Amygdala (tissue), 56 donors: ENCODE measurements at regions not wholly inside any gene's neighbourhood (a gene's known extent, or its start where the extent isn't known, plus 50 kb on each side); places are given as distances from the start of the nearest gene placed in this dataset.

Source experiments
- DNase-seq, 56 donors: peaks; one replicate each; lab custom pipeline; 2025; lab: John Stamatoyannopoulos, UW

- DNase-seq = no peak
Measured at GRCh38 chr5:76030343-76030742, 52.8 kb upstream of the SV2C start.

DNA sequence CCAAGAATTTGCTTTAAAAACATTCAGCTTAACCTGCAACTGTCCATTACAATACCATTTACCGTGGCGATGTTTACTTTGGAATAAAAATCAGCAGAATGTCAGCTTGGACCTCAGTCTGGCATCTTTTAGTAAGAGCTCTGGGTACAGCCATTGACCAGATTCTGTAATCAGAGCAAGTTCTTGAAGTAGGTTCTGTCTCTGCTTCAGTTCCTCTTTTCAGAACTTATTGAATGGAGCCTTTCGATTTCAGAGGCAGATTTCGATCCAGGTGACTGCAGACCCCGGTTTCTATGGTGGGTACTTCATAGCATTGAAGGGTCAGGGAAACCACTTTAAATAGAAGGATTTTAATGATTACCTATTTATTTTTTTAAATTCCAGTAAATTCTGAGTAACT is 53.4 kb upstream of the SV2C start:
- DNase-seq = no peak

DNA sequence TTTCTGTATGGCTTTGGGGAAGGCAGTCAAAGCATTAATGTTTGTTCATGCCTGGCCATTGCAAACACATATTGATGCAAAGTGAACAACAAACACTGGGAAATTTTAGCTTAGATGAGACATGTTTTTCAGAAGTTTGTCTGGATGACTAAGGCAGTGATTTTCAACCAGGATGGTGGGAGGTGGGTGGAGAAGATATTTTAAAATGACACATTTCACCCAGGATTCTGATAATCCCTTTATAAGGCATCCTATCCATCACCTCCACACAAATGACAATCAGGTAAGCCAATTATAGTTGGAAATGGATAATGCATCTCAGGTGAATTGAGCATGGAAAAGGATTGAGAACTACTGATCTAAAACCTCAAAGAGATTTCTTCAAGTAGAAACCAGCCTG is 57.4 kb upstream of the SV2C start:
- no peak for DNase-seq

DNA sequence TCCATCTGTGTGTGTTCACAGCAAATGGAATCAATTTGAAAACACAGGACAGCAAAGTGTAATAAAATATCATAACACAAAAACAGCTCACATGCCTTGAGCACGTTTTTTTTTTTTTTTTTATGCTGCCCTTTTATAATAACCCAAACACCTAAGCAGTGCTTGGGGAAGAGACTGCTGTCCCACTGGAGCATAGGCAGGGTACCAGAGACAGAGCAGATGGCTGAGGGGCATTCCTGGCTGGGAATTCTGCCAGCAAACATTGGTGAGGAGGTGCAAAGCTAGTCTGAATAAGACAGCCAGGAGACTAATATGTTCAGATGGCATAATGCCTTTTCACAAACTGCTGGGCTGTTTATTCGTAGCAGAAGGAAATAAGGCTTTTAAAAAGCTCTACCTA is 58.1 kb upstream of the SV2C start:
- peak in 22 of 56 donors; percentile 1 to 29 (median 8) for DNase-seq

DNA sequence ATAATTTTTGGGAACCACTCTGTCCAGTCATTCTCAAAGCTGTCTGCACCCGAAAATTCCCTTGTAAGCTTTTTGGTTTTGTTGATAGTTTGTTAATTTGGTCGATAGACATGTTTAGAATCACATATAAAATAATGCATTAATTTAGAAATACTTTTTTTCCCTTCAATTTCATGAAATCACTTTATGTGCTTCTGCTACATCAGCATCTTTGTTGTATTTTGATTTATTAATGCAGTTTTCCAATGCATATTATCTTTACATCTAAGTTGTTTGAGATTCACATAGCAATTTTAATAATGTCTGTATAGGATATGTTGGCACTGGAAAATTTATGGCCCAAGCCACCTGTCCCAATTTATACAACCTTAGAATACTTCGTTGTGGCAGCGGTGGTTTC is 60.6 kb upstream of the SV2C start:
- DNase-seq = no peak

DNA sequence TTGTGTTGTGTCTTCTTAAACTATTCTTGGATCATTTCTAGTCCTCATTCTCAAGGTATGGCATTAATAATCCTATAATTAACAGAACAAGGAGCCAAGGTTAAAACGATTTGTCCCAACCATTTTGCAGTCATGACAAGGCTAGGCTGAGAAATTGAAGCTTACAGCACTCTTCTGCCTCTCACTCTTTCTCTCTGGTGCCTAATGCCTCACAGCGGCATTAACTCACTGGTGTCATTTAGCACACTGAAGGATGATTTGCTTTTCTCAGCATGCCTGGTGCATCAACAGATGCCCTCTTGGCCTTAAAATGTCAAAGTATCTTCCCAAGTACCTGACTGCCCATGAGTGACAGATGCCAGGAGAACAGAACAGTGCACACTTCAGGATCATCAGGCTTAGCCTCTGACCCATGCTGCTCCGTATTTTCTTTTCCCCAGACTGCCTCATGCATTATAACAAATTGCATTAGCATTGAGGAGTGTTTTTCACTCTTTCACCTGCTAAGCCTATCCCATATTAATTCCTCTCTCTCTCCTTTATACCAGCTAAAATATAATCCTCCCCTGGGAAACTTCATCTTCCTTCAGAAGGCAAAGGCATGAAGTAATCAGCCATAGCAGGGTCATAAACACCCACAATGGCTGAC is 61.1 kb upstream of the SV2C start:
- no peak for DNase-seq

DNA sequence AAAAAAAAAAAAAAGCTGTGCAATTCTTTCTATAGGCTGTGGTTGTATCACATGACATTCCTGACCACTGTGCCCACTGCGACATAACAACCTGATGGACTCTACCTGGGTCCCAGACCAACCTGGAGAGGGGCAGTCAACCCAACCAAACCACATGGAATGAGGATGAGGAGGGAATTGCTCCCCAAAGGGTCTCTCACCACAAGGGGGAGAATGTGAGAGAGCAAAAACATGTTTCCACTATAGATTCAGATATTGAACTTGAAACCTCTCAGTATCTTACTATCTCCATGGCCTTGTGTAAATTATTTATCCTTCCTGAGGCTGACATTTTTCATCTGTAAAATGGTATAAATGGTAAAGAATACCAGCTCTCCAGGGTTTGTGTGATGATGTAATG is 66.9 kb upstream of the SV2C start:
- no peak for DNase-seq

GRCh38 chr5:76014005-76014404 is 69.2 kb upstream of the SV2C start:
- no peak for DNase-seq

GRCh38 chr5:76007904-76008303 is 75.3 kb upstream of the SV2C start:
- DNase-seq = no peak

DNA sequence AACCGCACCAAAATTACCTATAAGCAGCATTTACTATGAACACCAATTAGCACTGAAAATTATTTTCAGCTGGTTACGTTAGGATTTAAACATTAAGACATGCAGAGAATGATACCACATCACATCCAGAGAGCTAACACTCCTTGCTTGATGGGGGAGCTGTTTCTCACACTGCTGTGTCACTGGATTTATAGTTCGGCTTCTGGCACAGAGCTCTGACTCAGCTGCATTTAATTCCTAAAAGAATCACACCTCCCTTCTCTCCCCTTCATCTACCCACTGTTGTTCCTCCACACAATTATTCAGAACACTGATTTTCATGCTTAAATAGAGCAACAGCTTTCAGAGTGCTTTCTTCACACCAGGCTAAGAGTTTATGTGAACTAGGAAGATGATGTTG is 82.6 kb upstream of the SV2C start:
- DNase-seq = peak in 5 of 56 donors; percentile 0 to 14 (median 4)

GRCh38 chr5:75993643-75994520 is 89.3 kb upstream of the SV2C start:
- no peak for DNase-seq

DNA sequence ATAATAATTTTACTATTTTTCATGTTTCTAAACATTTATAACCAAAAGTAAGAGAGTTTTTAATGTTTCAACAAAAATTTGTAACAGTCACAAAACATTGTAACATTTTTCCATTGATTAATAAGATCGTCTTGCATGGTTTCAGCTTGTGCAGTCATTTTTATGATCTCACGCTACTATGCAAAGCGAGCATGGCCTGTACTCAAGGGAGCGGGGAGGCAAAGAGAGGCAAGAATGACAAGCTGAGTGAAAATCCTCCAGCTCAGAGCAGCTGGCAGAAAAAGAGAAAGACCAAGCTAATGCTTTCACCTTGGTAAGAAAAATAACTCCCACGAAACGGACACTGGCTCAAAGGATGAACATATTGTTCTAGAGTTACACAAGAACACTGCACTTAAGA is 90.0 kb upstream of the SV2C start:
- no peak for DNase-seq

DNA sequence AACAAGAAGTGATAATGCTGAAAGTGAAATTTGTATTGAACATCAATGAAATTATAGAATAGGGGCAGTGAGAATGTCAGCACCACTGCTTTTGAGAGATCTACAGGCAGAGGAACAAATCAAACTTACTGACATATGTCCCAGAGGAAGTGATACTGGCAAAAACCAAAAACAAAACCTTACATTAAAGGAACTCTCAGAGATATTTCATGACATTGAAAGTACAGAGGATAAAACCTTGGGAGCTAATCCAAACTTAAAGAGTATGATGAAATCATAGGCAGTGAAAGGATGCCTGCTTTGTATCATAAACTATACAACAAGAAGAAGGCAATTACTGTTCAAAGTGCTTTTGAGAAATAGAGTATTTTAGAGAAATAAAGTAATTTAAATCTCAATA is 90.4 kb upstream of the SV2C start:
- DNase-seq = no peak

DNA sequence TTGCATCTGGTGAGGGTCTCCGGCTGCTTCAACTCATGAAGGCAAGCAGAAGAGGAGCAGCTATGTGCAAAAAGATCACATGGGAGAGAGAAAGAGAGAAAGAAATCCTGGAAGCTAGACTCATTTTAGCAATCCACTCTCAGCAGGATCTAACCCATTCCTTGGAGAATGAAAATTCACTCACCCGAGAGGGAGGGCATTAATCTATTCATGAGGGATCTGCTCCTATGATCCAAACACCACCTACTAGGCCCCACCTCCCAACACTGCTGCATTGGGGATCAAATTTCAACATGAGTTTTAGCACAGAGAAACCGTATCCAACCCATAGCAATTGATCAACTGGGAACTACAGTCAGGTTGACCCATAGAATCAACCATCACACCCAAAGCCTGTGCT is 98.1 kb upstream of the SV2C start:
- no peak for DNase-seq

- DNase-seq = no peak
Measured at GRCh38 chr5:75975496-75975895, 107.7 kb upstream of the SV2C start.

DNA sequence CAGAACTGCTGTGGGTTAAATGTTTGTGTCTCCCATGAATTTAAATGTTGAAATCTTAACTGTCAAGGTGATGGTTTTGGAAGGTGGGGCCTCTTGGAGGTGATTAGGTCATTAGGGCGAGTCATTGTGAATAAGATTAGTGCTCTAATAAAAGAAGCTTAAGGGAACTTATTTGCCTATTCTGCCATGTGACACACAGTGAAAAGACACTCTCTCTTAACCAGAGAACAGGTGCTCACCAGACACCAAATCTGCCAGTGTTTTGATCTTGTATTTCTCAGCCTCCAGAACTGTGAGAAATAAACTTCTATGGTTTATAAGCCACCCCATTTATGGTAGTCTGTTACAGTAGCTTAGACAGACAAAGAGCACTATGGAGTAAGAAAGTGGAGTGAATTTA is 117.9 kb upstream of the SV2C start:
- no peak for DNase-seq

DNA sequence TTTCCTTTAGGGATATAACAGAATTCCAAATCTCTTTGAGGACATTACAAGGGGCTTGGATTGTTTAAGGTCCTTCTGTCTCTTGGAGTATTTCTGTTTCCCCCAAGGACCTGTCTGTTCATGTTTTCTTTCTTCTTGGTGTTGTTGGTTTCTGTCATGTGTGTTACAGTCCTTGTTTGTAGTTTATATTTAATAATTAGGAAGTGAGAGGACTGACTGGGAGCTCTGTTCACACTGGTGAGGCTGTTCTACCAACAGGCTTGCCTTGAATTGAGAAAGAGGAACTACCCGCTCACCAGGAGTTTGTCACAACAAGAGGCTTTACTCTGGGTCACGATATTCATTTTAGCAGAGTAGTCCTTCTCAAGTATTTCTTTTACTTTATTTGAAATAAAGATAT is 119.2 kb upstream of the SV2C start:
- no peak for DNase-seq

- no peak for DNase-seq
Measured at GRCh38 chr5:75963554-75963953, 119.6 kb upstream of the SV2C start.

DNA sequence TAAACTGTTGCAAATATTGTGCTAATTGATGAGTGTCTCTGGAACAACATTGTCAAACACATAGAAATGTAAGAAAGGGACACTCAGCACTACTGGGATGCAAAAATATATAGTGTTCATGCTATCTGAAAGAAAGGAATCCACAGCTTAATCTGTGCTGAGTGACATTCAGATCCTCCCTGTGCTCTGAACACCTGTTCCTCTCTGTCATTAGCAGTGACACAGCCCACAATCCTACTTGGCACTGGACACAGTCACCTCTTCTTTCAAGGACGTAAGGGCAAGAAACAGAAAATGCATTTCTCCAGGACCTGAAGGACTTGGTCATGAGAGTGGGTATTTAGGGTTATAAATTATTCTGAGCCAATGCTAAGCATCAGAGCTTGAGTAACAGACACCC is 121.4 kb upstream of the SV2C start:
- no peak for DNase-seq

- DNase-seq = no peak
Measured at GRCh38 chr5:75960129-75960528, 123.1 kb upstream of the SV2C start.

DNA sequence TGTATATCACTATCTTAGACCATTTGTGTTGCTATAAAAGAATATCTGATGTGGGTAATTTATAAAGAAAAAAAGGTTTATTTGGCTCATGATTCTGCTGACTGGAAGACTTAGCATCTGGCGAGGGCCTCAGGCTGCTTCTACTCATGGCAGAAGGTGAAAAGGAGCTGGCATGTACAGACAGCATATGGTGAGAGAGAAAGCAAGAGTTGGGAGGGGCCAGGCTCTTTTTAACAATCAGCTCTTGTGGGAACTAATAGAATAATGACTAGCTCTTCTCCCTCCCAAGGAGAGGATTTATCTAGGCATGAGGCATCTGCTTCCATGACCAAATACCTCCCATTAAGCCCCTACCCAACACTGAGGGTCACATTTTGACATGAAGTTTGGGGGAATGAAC is 130.2 kb upstream of the SV2C start:
- no peak for DNase-seq

DNA sequence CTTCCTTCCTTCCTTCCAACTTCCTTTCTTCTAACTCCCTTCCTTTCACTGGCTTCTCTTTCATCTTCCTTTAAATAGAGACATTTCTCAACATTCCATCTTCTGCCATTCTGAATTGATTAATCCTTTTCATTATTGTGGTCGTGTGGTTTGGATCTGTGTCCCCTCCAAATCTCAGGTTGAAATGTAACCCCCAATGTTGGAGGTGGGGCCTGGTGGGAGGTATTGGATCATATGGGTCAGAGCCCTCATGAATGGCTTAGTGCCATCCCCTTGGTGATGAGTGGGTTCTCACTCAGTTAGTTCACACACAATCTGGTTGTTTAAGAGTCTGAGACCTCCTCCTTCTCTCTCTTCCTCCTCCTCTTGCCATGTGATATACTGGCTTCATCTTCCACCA is 130.9 kb upstream of the SV2C start:
- DNase-seq = no peak
